CD14-positive monocyte (primary cell): ENCODE measurements at regions not wholly inside any gene's neighbourhood (a gene's known extent, or its start where the extent isn't known, plus 50 kb on each side); places are given as distances from the start of the nearest gene placed in this dataset.

Source experiments
- DNase-seq, 3 donors: peaks; one replicate each; pipeline ENCODE4 v3.0.0-alpha.2; 2011 to 2022
- H2AFZ ChIP-seq: 2 replicates; pipeline ENCODE4 v1.6.0; 2012; ENCODE audit warnings: mild to moderate bottlenecking, low read depth, low read length, inconsistent platforms; ENCODE audit not compliant: insufficient read depth, poor library complexity, severe bottlenecking
- H3K27ac ChIP-seq, 2 donors: 1 replicate in 1 of 2; 2 replicates in 1 of 2; pipeline ENCODE4 v1.5.1; 2012 to 2013; ENCODE audit warnings: low read length in 2 of 2, control low read depth in 1 of 2, inconsistent platforms in 1 of 2, low read depth in 1 of 2, mild to moderate bottlenecking in 1 of 2
- H3K27me3 ChIP-seq, 2 donors: one replicate each; pipeline versions ENCODE4 v1.6.0 to v1.6.1; 2011 to 2013; ENCODE audit warnings: low read length in 2 of 2; ENCODE audit not compliant: control insufficient read depth in 2 of 2, insufficient read depth in 2 of 2
- H3K36me3 ChIP-seq, 2 donors: replicated peaks in 1 of 2; 1 replicate in 1 of 2; 2 replicates in 1 of 2; pipeline versions ENCODE4 v1.5.1 to v1.6.1; 2012 to 2013; ENCODE audit warnings: low read length in 2 of 2, control low read depth in 1 of 2, inconsistent platforms in 1 of 2, mild to moderate bottlenecking in 1 of 2; ENCODE audit not compliant: insufficient read depth in 2 of 2, control insufficient read depth in 1 of 2
- H3K4me1 ChIP-seq, 2 donors: 1 replicate in 1 of 2; 2 replicates in 1 of 2; pipeline versions ENCODE4 v1.5.1 to v1.6.1; 2012 to 2013; ENCODE audit warnings: low read length in 2 of 2, control low read depth in 1 of 2, inconsistent platforms in 1 of 2, mild to moderate bottlenecking in 1 of 2, moderate library complexity in 1 of 2; ENCODE audit not compliant: insufficient read depth in 2 of 2, control insufficient read depth in 1 of 2
- H3K4me2 ChIP-seq: replicated peaks from 2 replicates; pipeline ENCODE3; 2012; ENCODE audit warnings: low read length, moderate library complexity, mild to moderate bottlenecking; ENCODE audit not compliant: poor library complexity, severe bottlenecking; ENCODE audit errors: extremely low read depth
- H3K4me3 ChIP-seq, 3 experiments: fragments of 200-600 bp in 1 of 3; sonication (generic) in 1 of 3; replicated peaks in 1 of 3; 1 replicate in 2 of 3; 2 replicates in 1 of 3; pipeline ENCODE4 v1.5.1; 2011 to 2013; ENCODE audit warnings: low read length in 3 of 3, mild to moderate bottlenecking in 3 of 3, control low read depth in 2 of 3, low read depth in 2 of 3, inconsistent platforms in 1 of 3, moderate library complexity in 1 of 3
- H3K79me2 ChIP-seq: 2 replicates; pipeline ENCODE4 v1.6.0; 2012; ENCODE audit warnings: mild to moderate bottlenecking, control low read depth, inconsistent platforms, low read length, moderate library complexity; ENCODE audit not compliant: insufficient read depth
- H3K9ac ChIP-seq: 2 replicates; pipeline ENCODE4 v1.6.0; 2017; ENCODE audit warnings: low read length, mild to moderate bottlenecking; ENCODE audit not compliant: insufficient read depth, poor library complexity, severe bottlenecking
- H3K9me3 ChIP-seq, 2 donors: replicated peaks in 1 of 2; 1 replicate in 1 of 2; 2 replicates in 1 of 2; pipeline versions ENCODE4 v1.5.1 to v1.6.1; 2012 to 2013; ENCODE audit warnings: low read length in 2 of 2, control low read depth in 1 of 2; ENCODE audit not compliant: control insufficient read depth in 1 of 2, insufficient read depth in 1 of 2
- H4K20me1 ChIP-seq: 2 replicates; pipeline ENCODE4 v1.6.0; 2012; ENCODE audit warnings: mild to moderate bottlenecking, low read length, control low read depth, moderate library complexity; ENCODE audit not compliant: insufficient read depth
- H3K27ac Mint-ChIP-seq, 7 donors: one replicate each; pipeline ENCODE4 v1.8.0; 2020; ENCODE audit warnings: mild to moderate bottlenecking in 7 of 7, mixed read lengths in 7 of 7, moderate library complexity in 6 of 7, inconsistent platforms in 2 of 7
- H3K27me3 Mint-ChIP-seq, 3 donors: one replicate each; pipeline ENCODE4 v1.8.0; 2021 to 2022; ENCODE audit warnings: low read depth in 3 of 3, mild to moderate bottlenecking in 3 of 3, mixed read lengths in 3 of 3, moderate library complexity in 3 of 3, inconsistent platforms in 1 of 3
- H3K36me3 Mint-ChIP-seq, 2 donors: one replicate each; pipeline ENCODE4 v1.8.0; 2020; ENCODE audit warnings: mixed read lengths in 2 of 2, inconsistent platforms in 1 of 2, mild to moderate bottlenecking in 1 of 2
- H3K4me1 Mint-ChIP-seq: one replicate; pipeline ENCODE4 v1.8.0; 2020; ENCODE audit warnings: mild to moderate bottlenecking, mixed read lengths
- H3K4me3 Mint-ChIP-seq, 2 donors: one replicate each; pipeline ENCODE4 v1.8.0; 2020; ENCODE audit warnings: mild to moderate bottlenecking in 2 of 2, mixed read lengths in 2 of 2, moderate library complexity in 1 of 2
- H3K9me3 Mint-ChIP-seq, 7 donors: one replicate each; pipeline ENCODE4 v1.8.0; 2020 to 2022; ENCODE audit warnings: mixed read lengths in 7 of 7, mild to moderate bottlenecking in 6 of 7, moderate library complexity in 6 of 7, inconsistent platforms in 2 of 7
- WGBS: methylation state at CpG from one replicate; pipeline ENCODE4 v1.1.5; 2013; ENCODE audit warnings: missing lambda C conversion rate; ENCODE audit not compliant: insufficient coverage; 5-methylcytosine and 5-hydroxymethylcytosine counted together
- intact Hi-C, 2 donors: fragments of 100-400 bp; cut with micrococcal nuclease; formaldehyde crosslinking; loops; one replicate each; pipeline versions ENCODE4 v1.15.0 to v1.15.1; 2023
- TF ChIP-seq, protein P1 (sequence below): fragments of 200-600 bp; IDR thresholded peaks from one replicate; pipeline ENCODE4 v1.8.0; 2022; ENCODE audit warnings: antibody characterized with exemption, mild to moderate bottlenecking

DNA sequence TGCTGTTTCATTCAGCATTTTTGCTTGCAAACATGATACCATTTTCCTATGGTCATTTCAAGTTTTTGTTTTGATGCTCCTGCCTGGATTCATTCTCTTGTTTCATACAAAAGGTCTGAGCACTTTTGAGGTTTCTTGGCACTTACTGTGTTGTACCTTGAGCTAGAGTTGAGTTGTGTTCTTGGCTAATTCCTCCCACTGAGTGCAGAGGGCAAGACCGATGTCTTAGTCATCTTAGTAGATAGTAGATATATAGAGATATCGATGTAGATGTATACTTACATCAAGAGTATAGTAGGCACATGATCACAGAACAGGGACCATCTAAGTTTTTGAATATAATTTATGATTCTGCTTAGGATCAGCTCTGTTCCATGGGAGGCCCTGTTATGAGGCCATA, 366.6 kb downstream of the OSTF1 start:
- Mint-ChIP-seq H3K4me1 (peaks cover 17% of the 10 kb centered on the region), H3K9me3 (peaks cover 0 to 2% (median 0%) of the 10 kb centered on the region in 7 donors), H3K4me3 (no peak overlapping the region), H3K36me3 (no peaks in the 10 kb centered on the region), H3K27ac (peak overlapping the region in 1 of 7 donors; percentile 25), H3K27me3 (peaks cover 0 to 4% (median 0%) of the 10 kb centered on the region in 3 donors)
- no CpG with 5 or more reads among the region's 2 CpGs for WGBS
- Histone ChIP-seq H3K4me2 (no peak overlapping the region), H3K4me3 (no peak overlapping the region), H3K36me3 (no peaks in the 10 kb centered on the region), H3K9me3 (no peaks in the 10 kb centered on the region), H3K27me3 (no peaks in the 10 kb centered on the region), H4K20me1 (no peaks in the 10 kb centered on the region), H3K9ac (no peak overlapping the region), H3K27ac (no peak overlapping the region), H2AFZ (no peak overlapping the region), H3K79me2 (no peaks in the 10 kb centered on the region), H3K4me1 (peaks cover 8 to 14% of the 10 kb centered on the region in 2 donors)
- intact Hi-C loops: no loop called here
- DNase-seq: no peak
- TF ChIP-seq, protein P1, sequence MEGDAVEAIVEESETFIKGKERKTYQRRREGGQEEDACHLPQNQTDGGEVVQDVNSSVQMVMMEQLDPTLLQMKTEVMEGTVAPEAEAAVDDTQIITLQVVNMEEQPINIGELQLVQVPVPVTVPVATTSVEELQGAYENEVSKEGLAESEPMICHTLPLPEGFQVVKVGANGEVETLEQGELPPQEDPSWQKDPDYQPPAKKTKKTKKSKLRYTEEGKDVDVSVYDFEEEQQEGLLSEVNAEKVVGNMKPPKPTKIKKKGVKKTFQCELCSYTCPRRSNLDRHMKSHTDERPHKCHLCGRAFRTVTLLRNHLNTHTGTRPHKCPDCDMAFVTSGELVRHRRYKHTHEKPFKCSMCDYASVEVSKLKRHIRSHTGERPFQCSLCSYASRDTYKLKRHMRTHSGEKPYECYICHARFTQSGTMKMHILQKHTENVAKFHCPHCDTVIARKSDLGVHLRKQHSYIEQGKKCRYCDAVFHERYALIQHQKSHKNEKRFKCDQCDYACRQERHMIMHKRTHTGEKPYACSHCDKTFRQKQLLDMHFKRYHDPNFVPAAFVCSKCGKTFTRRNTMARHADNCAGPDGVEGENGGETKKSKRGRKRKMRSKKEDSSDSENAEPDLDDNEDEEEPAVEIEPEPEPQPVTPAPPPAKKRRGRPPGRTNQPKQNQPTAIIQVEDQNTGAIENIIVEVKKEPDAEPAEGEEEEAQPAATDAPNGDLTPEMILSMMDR: no peak

DNA sequence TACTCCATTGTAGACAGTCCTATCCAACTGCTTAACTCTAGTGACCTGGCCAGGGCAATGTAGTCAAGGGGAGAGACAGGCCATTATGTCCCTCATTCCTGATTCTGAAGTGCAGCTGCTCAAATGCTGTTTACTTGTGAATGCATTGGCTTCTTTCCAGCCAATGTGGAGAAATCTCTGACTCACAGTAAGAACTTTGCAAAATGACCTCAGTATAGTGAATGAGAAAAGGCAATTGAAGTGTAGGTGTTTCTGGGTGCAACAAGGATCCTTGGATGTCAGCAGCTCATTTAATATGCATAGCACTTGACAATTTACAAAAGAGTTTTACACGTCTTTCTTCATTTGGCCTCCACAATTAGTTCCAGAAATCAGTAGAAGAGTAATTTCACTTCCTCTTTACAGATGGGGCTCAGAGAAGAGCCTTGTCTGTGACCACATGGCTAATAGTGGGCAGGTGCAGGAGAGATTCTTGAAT, 367.2 kb downstream of the OSTF1 start:
- H3K79me2 ChIP-seq: no peaks in the 10 kb centered on the region
- peak overlapping the region in 1 of 2 donors; percentile 35 for H3K27ac ChIP-seq
- Mint-ChIP-seq H3K4me3 (no peak overlapping the region), H3K9me3 (peaks cover 0 to 3% (median 0%) of the 10 kb centered on the region in 7 donors), H3K4me1 (peaks cover 17% of the 10 kb centered on the region), H3K27me3 (peaks cover 0 to 4% (median 1%) of the 10 kb centered on the region in 3 donors), H3K36me3 (no peaks in the 10 kb centered on the region), H3K27ac (peak overlapping the region in 5 of 7 donors; percentile 13 to 68 (median 35))
- no peaks in the 10 kb centered on the region for H3K9me3 ChIP-seq
- peak; percentile 22 to 44 (median 28) for DNase-seq
- no peak overlapping the region for H3K9ac ChIP-seq
- H3K27me3 ChIP-seq: no peaks in the 10 kb centered on the region
- no peak overlapping the region for H3K4me3 ChIP-seq
- no CpG with 5 or more reads among the region's 1 CpG for WGBS
- H3K4me1 ChIP-seq: peaks cover 8 to 14% of the 10 kb centered on the region in 2 donors
- H4K20me1 ChIP-seq: no peaks in the 10 kb centered on the region
- no peak overlapping the region for H2AFZ ChIP-seq
- TF ChIP-seq, protein P1: no peak
- peak overlapping the region; percentile 5 for H3K4me2 ChIP-seq
- intact Hi-C loops: no loop called here
- no peaks in the 10 kb centered on the region for H3K36me3 ChIP-seq
